Nephron progenitor cell (in vitro differentiated cells): ENCODE measurements at regions not wholly inside any gene's neighbourhood (a gene's known extent, or its start where the extent isn't known, plus 50 kb on each side); places are given as distances from the start of the nearest gene placed in this dataset.
A peak's percentile ranks its signal among the peaks of the same experiment; 100 is the strongest.

Source experiments
- DNase-seq: peaks from one replicate; pipeline ENCODE4 v3.0.0; 2021
- H3K27ac Mint-ChIP-seq: 2 replicates; pipeline ENCODE4 v1.8.0; 2021; ENCODE audit warnings: mild to moderate bottlenecking, moderate library complexity, mixed read lengths
- H3K27me3 Mint-ChIP-seq: 2 replicates; pipeline ENCODE4 v1.8.0; 2021; ENCODE audit warnings: mild to moderate bottlenecking, low read depth, mixed read lengths; ENCODE audit not compliant: poor library complexity
- H3K36me3 Mint-ChIP-seq: 2 replicates; pipeline ENCODE4 v1.8.0; 2021; ENCODE audit warnings: low read depth, mixed read lengths
- H3K4me1 Mint-ChIP-seq: 2 replicates; pipeline ENCODE4 v1.8.0; 2021; ENCODE audit warnings: mixed read lengths
- H3K4me3 Mint-ChIP-seq: 2 replicates; pipeline ENCODE4 v1.8.0; 2021; ENCODE audit warnings: mild to moderate bottlenecking, moderate library complexity, mixed read lengths
- H3K9me3 Mint-ChIP-seq: 2 replicates; pipeline ENCODE4 v1.8.0; 2021; ENCODE audit warnings: mild to moderate bottlenecking, moderate library complexity, mixed read lengths
- TF ChIP-seq, protein P1 (sequence below): fragments of 200-600 bp; sonication (generic); IDR thresholded peaks from 2 replicates; pipeline ENCODE4 v1.5.0; 2021; ENCODE audit warnings: antibody characterized with exemption

DNA sequence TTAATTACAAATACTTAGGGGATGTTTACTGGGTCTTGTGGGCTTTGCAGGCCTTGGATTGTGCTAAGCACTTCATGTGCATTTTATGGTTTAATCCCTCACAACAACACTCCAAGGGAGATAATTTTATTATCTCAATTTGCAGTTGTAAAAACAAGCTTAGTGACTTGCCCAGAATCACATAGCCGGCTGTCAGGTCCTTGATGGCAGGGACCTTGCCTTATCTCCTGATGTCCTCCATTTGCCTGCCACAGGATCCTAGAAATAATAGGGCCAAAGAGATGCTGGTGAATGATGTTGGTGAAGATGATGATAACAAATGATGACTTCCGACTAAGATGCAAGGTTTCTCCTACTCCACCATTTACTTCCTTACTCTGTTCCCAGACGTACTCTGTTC, 385.4 kb downstream of the TMEM135 start:
- Mint-ChIP-seq H3K4me1 (no peaks in the 10 kb centered on the region), H3K27ac (no peak overlapping the region), H3K9me3 (no peaks in the 10 kb centered on the region), H3K27me3 (peaks cover 18% of the 10 kb centered on the region), H3K36me3 (no peaks in the 10 kb centered on the region), H3K4me3 (no peak overlapping the region)
- TF ChIP-seq, protein P1, sequence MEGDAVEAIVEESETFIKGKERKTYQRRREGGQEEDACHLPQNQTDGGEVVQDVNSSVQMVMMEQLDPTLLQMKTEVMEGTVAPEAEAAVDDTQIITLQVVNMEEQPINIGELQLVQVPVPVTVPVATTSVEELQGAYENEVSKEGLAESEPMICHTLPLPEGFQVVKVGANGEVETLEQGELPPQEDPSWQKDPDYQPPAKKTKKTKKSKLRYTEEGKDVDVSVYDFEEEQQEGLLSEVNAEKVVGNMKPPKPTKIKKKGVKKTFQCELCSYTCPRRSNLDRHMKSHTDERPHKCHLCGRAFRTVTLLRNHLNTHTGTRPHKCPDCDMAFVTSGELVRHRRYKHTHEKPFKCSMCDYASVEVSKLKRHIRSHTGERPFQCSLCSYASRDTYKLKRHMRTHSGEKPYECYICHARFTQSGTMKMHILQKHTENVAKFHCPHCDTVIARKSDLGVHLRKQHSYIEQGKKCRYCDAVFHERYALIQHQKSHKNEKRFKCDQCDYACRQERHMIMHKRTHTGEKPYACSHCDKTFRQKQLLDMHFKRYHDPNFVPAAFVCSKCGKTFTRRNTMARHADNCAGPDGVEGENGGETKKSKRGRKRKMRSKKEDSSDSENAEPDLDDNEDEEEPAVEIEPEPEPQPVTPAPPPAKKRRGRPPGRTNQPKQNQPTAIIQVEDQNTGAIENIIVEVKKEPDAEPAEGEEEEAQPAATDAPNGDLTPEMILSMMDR: no peak
- DNase-seq: no peak

DNA sequence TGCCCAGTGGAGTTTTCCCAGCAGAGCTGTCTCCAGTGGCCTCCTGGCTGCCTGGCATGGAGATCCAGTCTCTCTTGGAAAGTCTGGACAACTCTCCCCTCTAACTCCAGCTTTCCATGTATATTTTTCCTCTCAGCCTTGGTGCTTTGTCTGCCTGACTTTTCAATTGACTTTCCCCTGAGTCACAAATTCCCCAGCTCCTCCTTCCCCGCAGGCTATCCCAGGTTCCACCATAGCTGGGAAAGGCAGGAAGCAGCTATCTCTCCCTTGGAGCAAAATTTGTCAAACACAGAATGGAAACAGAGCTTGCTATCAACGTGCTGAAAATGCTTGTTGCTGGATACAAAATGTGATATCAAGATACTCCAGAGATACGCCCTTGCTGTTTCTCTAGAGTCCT, 384.8 kb downstream of the TMEM135 start:
- Mint-ChIP-seq H3K27me3 (peaks cover 18% of the 10 kb centered on the region), H3K27ac (peak overlapping the region; percentile 9), H3K9me3 (no peaks in the 10 kb centered on the region), H3K4me1 (no peaks in the 10 kb centered on the region), H3K36me3 (no peaks in the 10 kb centered on the region), H3K4me3 (no peak overlapping the region)
- no peak for DNase-seq
- TF ChIP-seq, protein P1: no peak

GRCh38 chr11:87421422-87421821, 383.7 kb downstream of the TMEM135 start:
- TF ChIP-seq, protein P1: peak; percentile 84
- Mint-ChIP-seq H3K36me3 (no peaks in the 10 kb centered on the region), H3K4me3 (no peak overlapping the region), H3K4me1 (no peaks in the 10 kb centered on the region), H3K27ac (no peak overlapping the region), H3K27me3 (peaks cover 12% of the 10 kb centered on the region), H3K9me3 (no peaks in the 10 kb centered on the region)
- peak; percentile 43 for DNase-seq

DNA sequence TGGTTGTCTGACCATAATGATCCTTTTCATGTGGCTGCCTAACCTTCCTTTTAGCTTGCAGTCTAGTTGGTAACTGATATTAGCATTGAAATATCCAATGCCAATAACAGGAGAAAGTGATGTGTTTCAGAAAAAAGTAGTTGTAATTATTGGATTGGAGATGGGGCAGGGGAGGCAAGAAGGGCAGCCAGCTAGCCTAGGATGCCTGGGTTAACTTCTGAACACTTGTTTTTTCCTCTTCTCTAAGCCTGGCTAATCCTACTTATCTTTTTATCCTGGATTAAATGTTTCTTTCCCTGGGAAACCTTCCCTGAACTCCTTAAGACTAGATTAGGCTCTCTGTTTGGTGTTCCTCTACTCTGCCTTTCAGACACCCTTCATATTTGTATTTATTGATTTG, 380.2 kb downstream of the TMEM135 start:
- Mint-ChIP-seq H3K4me3 (no peak overlapping the region), H3K27me3 (peaks cover 15% of the 10 kb centered on the region), H3K9me3 (peaks cover 10% of the 10 kb centered on the region), H3K36me3 (no peaks in the 10 kb centered on the region), H3K4me1 (no peaks in the 10 kb centered on the region), H3K27ac (no peak overlapping the region)
- TF ChIP-seq, protein P1: no peak
- no peak for DNase-seq

- H3K4me1 Mint-ChIP-seq: no peaks in the 10 kb centered on the region
- H3K4me3 Mint-ChIP-seq: no peak overlapping the region
- DNase-seq: no peak
- H3K36me3 Mint-ChIP-seq: no peaks in the 10 kb centered on the region
- no peak overlapping the region for H3K27ac Mint-ChIP-seq
- H3K27me3 Mint-ChIP-seq: no peaks in the 10 kb centered on the region
- TF ChIP-seq, protein P1: no peak
- H3K9me3 Mint-ChIP-seq: no peaks in the 10 kb centered on the region
Measured at GRCh38 chr11:87405843-87406242, 368.1 kb downstream of the TMEM135 start.

DNA sequence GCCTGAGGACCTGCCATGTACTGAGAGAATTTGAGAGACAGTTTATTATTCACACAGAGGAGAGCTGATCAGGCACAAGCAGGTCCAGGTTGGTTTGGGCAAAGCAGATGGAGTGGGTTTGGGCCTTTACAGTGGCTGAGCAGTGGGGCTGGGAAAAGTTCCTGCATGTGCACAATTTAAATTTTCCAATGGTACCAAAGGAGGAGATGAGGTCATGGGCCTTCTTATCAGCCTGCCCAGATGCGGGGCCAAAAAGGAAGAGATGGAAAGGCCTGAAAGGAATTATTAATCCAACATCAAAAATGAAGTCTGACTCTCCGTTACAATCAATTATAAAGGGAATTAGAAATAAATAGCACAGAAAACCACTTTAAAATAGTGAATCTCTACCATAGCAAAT, 367.6 kb downstream of the TMEM135 start:
- no peaks in the 10 kb centered on the region for H3K9me3 Mint-ChIP-seq
- no peak for DNase-seq
- H3K4me3 Mint-ChIP-seq: no peak overlapping the region
- H3K27me3 Mint-ChIP-seq: no peaks in the 10 kb centered on the region
- TF ChIP-seq, protein P1: no peak
- H3K36me3 Mint-ChIP-seq: no peaks in the 10 kb centered on the region
- H3K4me1 Mint-ChIP-seq: no peaks in the 10 kb centered on the region
- no peak overlapping the region for H3K27ac Mint-ChIP-seq
